Stomach (tissue), 8 donors: ENCODE measurements at regions not wholly inside any gene's neighbourhood (a gene's known extent, or its start where the extent isn't known, plus 50 kb on each side); places are given as distances from the start of the nearest gene placed in this dataset.

Experiments
- DNase-seq, 2 donors: peaks; one replicate each; pipeline versions ENCODE4 v3.0.0 to v3.0.0-alpha.2; 2013 to 2019
- H3K27ac ChIP-seq, 5 donors: fragments of 200-600 bp in 4 of 5; sonication (generic) in 4 of 5; one replicate each; pipeline ENCODE4 v1.5.1; 2013 to 2019; ENCODE audit warnings: mild to moderate bottlenecking in 1 of 5, moderate library complexity in 1 of 5
- H3K27me3 ChIP-seq, 3 donors: fragments of 200-600 bp; sonication (generic); one replicate each; pipeline ENCODE4 v1.5.1; 2017 to 2019; ENCODE audit warnings: mixed run types in 1 of 3
- H3K36me3 ChIP-seq, 4 donors: fragments of 200-600 bp; sonication (generic); 1 replicate in 3 of 4; 2 replicates in 1 of 4; pipeline ENCODE4 v1.5.1; 2016 to 2019
- H3K4me1 ChIP-seq, 4 donors: fragments of 200-600 bp; sonication (generic); one replicate each; pipeline ENCODE4 v1.5.1; 2016 to 2019
- H3K4me3 ChIP-seq, 4 donors: fragments of 200-600 bp; sonication (generic) in 3 of 4; one replicate each; pipeline ENCODE4 v1.5.1; 2016 to 2019; ENCODE audit warnings: mild to moderate bottlenecking in 1 of 4
- H3K9me3 ChIP-seq, 4 donors: fragments of 200-600 bp; sonication (generic); one replicate each; pipeline ENCODE4 v1.5.1; 2016 to 2019
- EP300 ChIP-seq: sonication (generic); formaldehyde crosslinking; IDR thresholded peaks from one replicate; pipeline ENCODE4 v1.6.1; 2017; ENCODE audit warnings: antibody characterized with exemption
- POLR2A ChIP-seq, 4 donors: fragments of 450-650 bp; IDR thresholded peaks; one replicate each; pipeline ENCODE4 v1.6.1; 2016; ENCODE audit warnings: antibody characterized with exemption in 4 of 4, control low read depth in 2 of 4, mild to moderate bottlenecking in 1 of 4, moderate library complexity in 1 of 4
- POLR2AphosphoS5 ChIP-seq, 3 donors: sonication (generic); formaldehyde crosslinking; IDR thresholded peaks; one replicate each; pipeline ENCODE4 v1.6.1; 2016; ENCODE audit warnings: antibody characterized with exemption in 3 of 3
- WGBS, 5 donors: extraction: QIAGEN DNeasy Blood & Tissue Kit in 3 of 5; methylation state at CpG; one replicate each; pipeline versions ENCODE4 v1.1.5 to v1.1.7; 2013 to 2018; 5-methylcytosine and 5-hydroxymethylcytosine counted together
- intact Hi-C: fragments of 100-400 bp; cut with DNase I; formaldehyde crosslinking; loops from one replicate; pipeline ENCODE4 v1.15.1; 2023; ENCODE audit warnings: low total_unique reads
- TF ChIP-seq, protein P1 (sequence below), 7 experiments: fragments of 450-650 bp in 4 of 7; fragments of 200-600 bp in 3 of 7; sonication (generic) in 3 of 7; IDR thresholded peaks; one replicate each; pipeline ENCODE4 v1.5.1; 2016 to 2019; ENCODE audit warnings: antibody characterized with exemption in 7 of 7, control low read depth in 2 of 7, mild to moderate bottlenecking in 1 of 7
- donor health status: healthy with polysubstance abuse.
- donor health status: Bipolar disorder and iron deficiency.
- donor health status: healthy.

GRCh38 chr11:98565311-98565710 is 455.4 kb upstream of the CNTN5 start:
- WGBS, 5 donors = 69 to 77% (median 74%) methylated on average over 5 of the region's 5 CpGs
- H3K4me3 ChIP-seq = no peak overlapping the region
- no peaks in the 10 kb centered on the region for H3K4me1 ChIP-seq
- intact Hi-C loops = no loop called here
- no peaks in the 10 kb centered on the region for H3K27me3 ChIP-seq
- no peak overlapping the region for H3K27ac ChIP-seq
- TF ChIP-seq POLR2A (IDR thresholded peaks at IDR 0.05) (no peak), EP300 (no peak), POLR2AphosphoS5 (IDR thresholded peaks at IDR 0.05) (no peak)
- TF ChIP-seq, protein P1, sequence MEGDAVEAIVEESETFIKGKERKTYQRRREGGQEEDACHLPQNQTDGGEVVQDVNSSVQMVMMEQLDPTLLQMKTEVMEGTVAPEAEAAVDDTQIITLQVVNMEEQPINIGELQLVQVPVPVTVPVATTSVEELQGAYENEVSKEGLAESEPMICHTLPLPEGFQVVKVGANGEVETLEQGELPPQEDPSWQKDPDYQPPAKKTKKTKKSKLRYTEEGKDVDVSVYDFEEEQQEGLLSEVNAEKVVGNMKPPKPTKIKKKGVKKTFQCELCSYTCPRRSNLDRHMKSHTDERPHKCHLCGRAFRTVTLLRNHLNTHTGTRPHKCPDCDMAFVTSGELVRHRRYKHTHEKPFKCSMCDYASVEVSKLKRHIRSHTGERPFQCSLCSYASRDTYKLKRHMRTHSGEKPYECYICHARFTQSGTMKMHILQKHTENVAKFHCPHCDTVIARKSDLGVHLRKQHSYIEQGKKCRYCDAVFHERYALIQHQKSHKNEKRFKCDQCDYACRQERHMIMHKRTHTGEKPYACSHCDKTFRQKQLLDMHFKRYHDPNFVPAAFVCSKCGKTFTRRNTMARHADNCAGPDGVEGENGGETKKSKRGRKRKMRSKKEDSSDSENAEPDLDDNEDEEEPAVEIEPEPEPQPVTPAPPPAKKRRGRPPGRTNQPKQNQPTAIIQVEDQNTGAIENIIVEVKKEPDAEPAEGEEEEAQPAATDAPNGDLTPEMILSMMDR (IDR thresholded peaks at IDR 0.05) = no peak
- peaks cover 0 to 10% (median 4%) of the 10 kb centered on the region in 4 donors for H3K9me3 ChIP-seq
- H3K36me3 ChIP-seq = no peaks in the 10 kb centered on the region
- no peak for DNase-seq

DNA sequence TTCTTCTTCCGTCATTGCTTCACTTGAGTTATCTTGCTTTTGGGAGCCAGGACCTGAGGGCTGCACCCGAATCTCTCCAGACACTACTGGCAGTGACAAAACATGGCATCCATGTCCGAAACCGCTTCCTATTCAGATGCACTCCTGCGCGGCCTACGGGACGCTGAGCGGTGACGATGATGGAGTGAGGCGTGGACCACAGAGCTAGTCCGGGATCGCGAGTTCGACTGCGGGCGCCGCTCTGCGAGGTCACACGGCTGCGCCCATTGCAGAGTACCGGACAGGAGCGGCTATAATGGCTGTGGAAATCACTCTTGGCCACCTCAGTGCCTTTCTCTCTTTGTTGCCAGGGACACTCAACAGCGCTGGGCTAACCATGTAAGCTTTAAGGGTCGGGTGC is 453.8 kb upstream of the CNTN5 start:
- Histone ChIP-seq H3K36me3 (no peaks in the 10 kb centered on the region), H3K4me3 (no peak overlapping the region), H3K9me3 (peaks cover 0 to 10% (median 4%) of the 10 kb centered on the region in 4 donors), H3K27me3 (no peaks in the 10 kb centered on the region), H3K27ac (no peak overlapping the region), H3K4me1 (no peaks in the 10 kb centered on the region)
- 91 to 97% (median 95%) methylated on average over 24 to 25 of the region's 25 CpGs for WGBS, 5 donors
- no peak for DNase-seq
- intact Hi-C loops = no loop called here
- no peak for TF ChIP-seq POLR2AphosphoS5 (IDR thresholded peaks at IDR 0.05)
- TF ChIP-seq EP300 = no peak
- TF ChIP-seq, protein P1 (IDR thresholded peaks at IDR 0.05) = no peak
- no peak for TF ChIP-seq POLR2A (IDR thresholded peaks at IDR 0.05)

GRCh38 chr11:98568013-98568412 is 452.7 kb upstream of the CNTN5 start:
- DNase-seq = no peak
- Histone ChIP-seq H3K27me3 (no peaks in the 10 kb centered on the region), H3K4me1 (no peaks in the 10 kb centered on the region), H3K9me3 (peaks cover 0 to 10% (median 4%) of the 10 kb centered on the region in 4 donors), H3K27ac (no peak overlapping the region), H3K4me3 (no peak overlapping the region), H3K36me3 (no peaks in the 10 kb centered on the region)
- 17 to 27% (median 23%) methylated on average over 2 of the region's 2 CpGs for WGBS, 5 donors
- intact Hi-C loops = no loop called here
- TF ChIP-seq EP300 (no peak), POLR2AphosphoS5 (IDR thresholded peaks at IDR 0.05) (no peak), POLR2A (IDR thresholded peaks at IDR 0.05) (no peak)
- TF ChIP-seq, protein P1 (IDR thresholded peaks at IDR 0.05) = no peak

DNA sequence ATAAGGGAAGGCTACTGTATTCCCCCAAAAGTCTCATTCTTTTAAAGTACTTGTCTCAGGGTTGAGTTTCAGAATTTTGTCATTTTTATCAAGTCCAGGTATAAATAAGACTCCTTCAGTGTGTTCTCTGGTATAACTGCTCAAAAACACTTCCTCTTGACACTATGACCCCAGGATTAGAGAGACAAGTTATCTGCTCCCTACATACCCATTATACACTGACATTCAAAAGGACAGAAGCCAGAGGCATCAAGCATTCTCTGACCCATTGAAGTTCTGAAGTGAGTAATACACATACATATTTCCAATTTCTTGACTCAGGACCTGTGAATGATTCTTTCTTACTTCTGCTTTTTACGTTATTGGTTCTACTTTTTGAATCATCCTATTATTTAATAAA is 447.8 kb upstream of the CNTN5 start:
- intact Hi-C loops = no loop called here
- Histone ChIP-seq H3K9me3 (no peaks in the 10 kb centered on the region), H3K27ac (no peak overlapping the region), H3K4me1 (no peaks in the 10 kb centered on the region), H3K36me3 (no peaks in the 10 kb centered on the region), H3K4me3 (no peak overlapping the region), H3K27me3 (no peaks in the 10 kb centered on the region)
- 24 to 76% (median 52%) methylated on average over 1 of the region's 1 CpG for WGBS, 5 donors
- no peak for TF ChIP-seq POLR2AphosphoS5 (IDR thresholded peaks at IDR 0.05)
- TF ChIP-seq EP300 = no peak
- TF ChIP-seq, protein P1 (IDR thresholded peaks at IDR 0.05) = no peak
- TF ChIP-seq POLR2A (IDR thresholded peaks at IDR 0.05) = no peak
- DNase-seq = no peak
